Thyroid gland (tissue), 4 donors: ENCODE measurements at regions not wholly inside any gene's neighbourhood (a gene's known extent, or its start where the extent isn't known, plus 50 kb on each side); places are given as distances from the start of the nearest gene placed in this dataset.

Experiments
- CTCF ChIP-seq, 6 experiments: fragments of 200-600 bp in 3 of 6; fragments of 450-650 bp in 3 of 6; sonication (generic) in 3 of 6; IDR thresholded peaks; one replicate each; pipeline ENCODE4 v1.5.1; 2016 to 2019; ENCODE audit warnings: antibody characterized with exemption in 6 of 6, mild to moderate bottlenecking in 2 of 6, inconsistent platforms in 1 of 6, moderate library complexity in 1 of 6
- POLR2A ChIP-seq, 2 donors: fragments of 450-650 bp; IDR thresholded peaks; one replicate each; pipeline ENCODE4 v1.6.1; 2017; ENCODE audit warnings: antibody characterized with exemption in 2 of 2, mild to moderate bottlenecking in 2 of 2, moderate library complexity in 1 of 2

GRCh38 chr3:59605944-59606534 lies 556.2 kb upstream of the CFAP20DC start:
- TF ChIP-seq CTCF (IDR thresholded peaks at IDR 0.05) (no peak), POLR2A (IDR thresholded peaks at IDR 0.05) (no peak)
